CD8-positive, alpha-beta memory T cell (primary cell): ENCODE measurements at regions not wholly inside any gene's neighbourhood (a gene's known extent, or its start where the extent isn't known, plus 50 kb on each side); places are given as distances from the start of the nearest gene placed in this dataset.
"Not testable (repeated sequence)": the region's sequence is repeated elsewhere in the genome, so short reads cannot be mapped to it uniquely, and the experiment has no call there.

Source experiments
- CTCF ChIA-PET: fragments of 350-600 bp; sonication (Branson Sonifier 250); formaldehyde crosslinking; loops from one replicate; lab custom pipeline; 2021; ENCODE audit warnings: antibody characterized with exemption; lab: Charles Lee
- POLR2A ChIA-PET: fragments of 350-600 bp; sonication (Branson Sonifier 250); formaldehyde crosslinking; loops from one replicate; lab custom pipeline; 2021; ENCODE audit warnings: antibody characterized with exemption; lab: Charles Lee
- DNase-seq, 5 donors: peaks; one replicate each; pipeline versions ENCODE4 v3.0.0 to v3.0.0-alpha.2; 2020 to 2022; ENCODE audit warnings: mixed read lengths in 1 of 5
- H3K27ac ChIP-seq: one replicate; pipeline ENCODE4 v1.7.0; 2013; ENCODE audit warnings: low read depth, mild to moderate bottlenecking, low read length, moderate library complexity
- H3K27me3 ChIP-seq: 2 replicates; pipeline ENCODE4 v1.7.0; 2013; ENCODE audit warnings: low read length, mild to moderate bottlenecking; ENCODE audit not compliant: insufficient read depth, poor library complexity, severe bottlenecking
- H3K36me3 ChIP-seq: 2 replicates; pipeline ENCODE4 v1.7.0; 2013; ENCODE audit warnings: mild to moderate bottlenecking, low read length, moderate library complexity; ENCODE audit not compliant: insufficient read depth
- H3K4me1 ChIP-seq: 2 replicates; pipeline ENCODE4 v1.7.0; 2013; ENCODE audit warnings: mild to moderate bottlenecking, low read length, moderate library complexity; ENCODE audit not compliant: insufficient read depth
- H3K4me3 ChIP-seq: 2 replicates; pipeline ENCODE4 v1.7.0; 2013; ENCODE audit warnings: mild to moderate bottlenecking, low read length
- H3K9me3 ChIP-seq: 2 replicates; pipeline ENCODE4 v1.7.0; 2013; ENCODE audit warnings: mild to moderate bottlenecking, low read length
- H3K27ac Mint-ChIP-seq, 8 donors: one replicate each; pipeline ENCODE4 v1.8.0; 2020 to 2021; ENCODE audit warnings: mixed read lengths in 8 of 8, mild to moderate bottlenecking in 6 of 8, inconsistent platforms in 3 of 8, moderate library complexity in 3 of 8
- H3K27me3 Mint-ChIP-seq, 2 donors: one replicate each; pipeline ENCODE4 v1.8.0; 2020 to 2021; ENCODE audit warnings: mixed read lengths in 2 of 2, mild to moderate bottlenecking in 1 of 2, moderate library complexity in 1 of 2
- H3K36me3 Mint-ChIP-seq, 3 donors: one replicate each; pipeline ENCODE4 v1.8.0; 2020 to 2021; ENCODE audit warnings: mixed read lengths in 3 of 3, inconsistent platforms in 1 of 3, mild to moderate bottlenecking in 1 of 3
- H3K4me1 Mint-ChIP-seq, 3 donors: one replicate each; pipeline ENCODE4 v1.8.0; 2020 to 2021; ENCODE audit warnings: mixed read lengths in 3 of 3, inconsistent platforms in 1 of 3, mild to moderate bottlenecking in 1 of 3
- H3K4me3 Mint-ChIP-seq, 7 donors: one replicate each; pipeline ENCODE4 v1.8.0; 2020 to 2021; ENCODE audit warnings: mixed read lengths in 7 of 7, mild to moderate bottlenecking in 6 of 7, moderate library complexity in 4 of 7, inconsistent platforms in 2 of 7
- H3K9me3 Mint-ChIP-seq, 5 donors: one replicate each; pipeline ENCODE4 v1.8.0; 2020 to 2022; ENCODE audit warnings: mixed read lengths in 5 of 5, mild to moderate bottlenecking in 3 of 5, moderate library complexity in 2 of 5, inconsistent platforms in 1 of 5

- CTCF ChIA-PET, H3K4me1 Mint-ChIP-seq, H3K27ac ChIP-seq, POLR2A ChIA-PET, H3K36me3 ChIP-seq, H3K4me1 ChIP-seq, H3K27me3 Mint-ChIP-seq, H3K4me3 ChIP-seq, H3K27ac Mint-ChIP-seq, H3K27me3 ChIP-seq, H3K36me3 Mint-ChIP-seq, H3K9me3 ChIP-seq, DNase-seq, H3K4me3 Mint-ChIP-seq: not testable (repeated sequence)
- peaks cover 8 to 29% (median 11%) of the 10 kb centered on the region in 5 donors for H3K9me3 Mint-ChIP-seq
These were observed 419.5 kb upstream of the LMO3 start for GRCh38 chr12:17025424-17025823.

DNA sequence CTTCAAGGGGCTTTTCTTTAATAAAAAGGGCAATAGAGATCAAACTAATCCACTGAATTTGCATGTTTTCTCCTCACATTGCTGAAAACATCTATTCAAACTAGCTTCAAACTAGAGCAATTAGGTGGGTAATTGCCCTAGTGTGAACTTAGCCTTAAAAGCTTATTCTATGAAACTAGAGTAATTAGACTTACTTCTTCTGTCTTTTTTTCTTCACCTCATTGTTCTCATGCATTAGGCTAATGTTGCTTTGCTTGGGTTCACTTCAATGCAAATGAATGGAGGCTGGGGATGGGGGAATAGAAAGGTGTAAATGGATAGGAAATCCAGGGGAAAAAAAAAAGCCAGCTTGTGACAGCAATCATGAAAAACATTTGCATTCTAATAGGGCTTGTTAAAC, 414.8 kb upstream of the LMO3 start:
- POLR2A ChIA-PET, result no interaction called here
- H3K9me3 Mint-ChIP-seq, result peaks cover 9 to 22% (median 11%) of the 10 kb centered on the region in 5 donors
- no peaks in the 10 kb centered on the region for H3K4me1 Mint-ChIP-seq

GRCh38 chr12:17017402-17017801, 411.4 kb upstream of the LMO3 start:
- no peak for DNase-seq
- H3K27me3 Mint-ChIP-seq, result no peaks in the 10 kb centered on the region
- no peaks in the 10 kb centered on the region for H3K4me1 Mint-ChIP-seq
- H3K4me1 ChIP-seq, result no peaks in the 10 kb centered on the region
- no peak overlapping the region for H3K4me3 ChIP-seq
- POLR2A ChIA-PET, result no interaction called here
- peaks cover 8 to 16% (median 12%) of the 10 kb centered on the region in 5 donors for H3K9me3 Mint-ChIP-seq
- H3K27ac ChIP-seq, result no peak overlapping the region
- no peaks in the 10 kb centered on the region for H3K36me3 Mint-ChIP-seq
- H3K4me3 Mint-ChIP-seq, result no peak overlapping the region
- H3K27ac Mint-ChIP-seq, result no peak overlapping the region
- H3K27me3 ChIP-seq, result no peaks in the 10 kb centered on the region
- H3K36me3 ChIP-seq, result no peaks in the 10 kb centered on the region
- CTCF ChIA-PET, result no interaction called here
- H3K9me3 ChIP-seq, result no peaks in the 10 kb centered on the region

More for the DNA sequence above, 414.8 kb upstream of the LMO3 start:
- no peaks in the 10 kb centered on the region for H3K36me3 Mint-ChIP-seq
- no peaks in the 10 kb centered on the region for H3K9me3 ChIP-seq
- H3K4me3 ChIP-seq, result no peak overlapping the region
- no peak overlapping the region for H3K27ac Mint-ChIP-seq
- H3K36me3 ChIP-seq, result no peaks in the 10 kb centered on the region
- no peaks in the 10 kb centered on the region for H3K27me3 ChIP-seq
- no peak overlapping the region for H3K4me3 Mint-ChIP-seq
- H3K27me3 Mint-ChIP-seq, result no peaks in the 10 kb centered on the region
- no peaks in the 10 kb centered on the region for H3K4me1 ChIP-seq
- CTCF ChIA-PET, result no interaction called here
- no peak for DNase-seq
- no peak overlapping the region for H3K27ac ChIP-seq

DNA sequence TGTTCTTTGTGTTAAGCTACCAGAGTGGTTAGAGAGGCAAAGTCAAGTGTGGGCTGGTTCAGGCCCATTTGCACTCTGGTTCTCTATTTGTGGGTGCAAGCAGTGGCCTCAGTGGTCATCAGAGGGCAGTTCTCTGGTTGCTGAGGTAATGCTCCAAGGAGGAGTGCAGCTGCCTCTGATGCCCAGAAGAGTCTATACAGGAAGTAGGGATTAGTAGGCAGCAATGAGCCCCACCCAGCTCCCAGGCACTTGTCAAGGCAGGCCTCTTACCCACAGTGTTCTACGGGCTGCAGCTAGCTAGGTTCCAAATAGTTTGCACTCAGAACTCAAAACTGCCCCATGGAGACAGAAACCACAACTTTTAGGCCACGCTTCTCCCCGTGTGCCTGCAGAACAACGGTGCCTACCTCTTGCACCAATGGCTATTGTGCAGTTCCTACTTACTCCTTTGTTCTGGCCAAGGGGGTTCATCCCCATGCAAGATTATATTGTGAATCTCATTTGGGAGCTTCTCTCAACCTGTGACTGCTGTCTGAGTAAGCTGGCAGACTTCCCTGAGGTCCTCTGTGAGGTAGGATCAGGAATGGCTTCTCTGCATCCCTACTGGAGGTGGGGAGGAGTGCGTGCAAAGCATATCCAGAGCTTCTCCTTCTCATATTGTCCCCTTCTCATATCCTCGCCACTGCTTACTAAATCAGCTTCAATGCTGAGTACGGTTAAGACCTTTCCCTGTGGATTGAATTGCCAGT, 410.3 kb upstream of the LMO3 start:
- Mint-ChIP-seq H3K36me3 (no peaks in the 10 kb centered on the region), H3K27me3 (no peaks in the 10 kb centered on the region), H3K4me3 (no peak overlapping the region), H3K9me3 (peaks cover 8 to 19% (median 16%) of the 10 kb centered on the region in 5 donors), H3K4me1 (no peaks in the 10 kb centered on the region), H3K27ac (no peak overlapping the region)
- Histone ChIP-seq H3K27me3 (no peaks in the 10 kb centered on the region), H3K4me3 (no peak overlapping the region), H3K36me3 (no peaks in the 10 kb centered on the region), H3K9me3 (no peaks in the 10 kb centered on the region), H3K27ac (no peak overlapping the region), H3K4me1 (no peaks in the 10 kb centered on the region)
- ChIA-PET POLR2A (no interaction called here), CTCF (no interaction called here)
- no peak for DNase-seq

- ChIA-PET CTCF (no interaction called here), POLR2A (no interaction called here)
- no peak for DNase-seq
- Histone ChIP-seq H3K27me3 (no peaks in the 10 kb centered on the region), H3K4me1 (no peaks in the 10 kb centered on the region), H3K4me3 (no peak overlapping the region), H3K27ac (no peak overlapping the region), H3K36me3 (no peaks in the 10 kb centered on the region), H3K9me3 (no peaks in the 10 kb centered on the region)
- no peaks in the 10 kb centered on the region for H3K27me3 Mint-ChIP-seq
- H3K4me3 Mint-ChIP-seq, result no peak overlapping the region
- peaks cover 11 to 19% (median 16%) of the 10 kb centered on the region in 5 donors for H3K9me3 Mint-ChIP-seq
- no peaks in the 10 kb centered on the region for H3K36me3 Mint-ChIP-seq
- H3K4me1 Mint-ChIP-seq, result no peaks in the 10 kb centered on the region
- H3K27ac Mint-ChIP-seq, result no peak overlapping the region
These were observed 409.5 kb upstream of the LMO3 start for GRCh38 chr12:17015501-17015900.

DNA sequence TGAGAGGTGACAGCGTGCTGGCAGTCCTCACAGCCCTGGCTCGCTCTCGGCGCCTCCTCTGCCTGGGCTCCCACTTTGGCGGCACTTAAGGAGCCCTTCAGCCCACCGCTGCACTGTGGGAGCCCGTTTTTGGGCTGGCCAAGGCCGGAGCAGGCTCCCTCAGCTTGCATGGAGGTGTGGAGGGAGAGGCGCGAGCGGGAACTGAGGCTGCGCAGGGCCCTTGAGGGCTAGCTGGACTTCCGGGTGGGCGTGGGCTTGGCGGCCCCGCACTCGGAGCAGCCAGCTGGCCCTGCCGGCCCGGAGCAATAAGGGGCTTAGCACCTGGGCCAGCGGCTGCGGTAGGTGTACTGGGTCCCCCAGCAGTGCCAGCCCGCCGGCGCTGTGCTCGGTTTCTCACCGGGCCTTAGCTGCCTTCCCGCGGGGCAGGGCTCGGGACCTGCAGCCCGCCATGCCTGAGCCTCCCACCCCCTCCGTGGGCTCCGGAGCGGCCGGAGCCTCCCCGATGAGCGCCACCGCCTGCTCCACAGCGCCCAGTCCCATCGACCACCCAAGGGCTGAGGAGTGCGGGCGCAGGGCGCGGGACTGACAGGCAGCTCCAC, 401.6 kb upstream of the LMO3 start:
- CTCF ChIA-PET, H3K4me1 Mint-ChIP-seq, H3K27ac Mint-ChIP-seq, H3K27ac ChIP-seq, H3K36me3 Mint-ChIP-seq, DNase-seq, H3K36me3 ChIP-seq, POLR2A ChIA-PET, H3K4me3 Mint-ChIP-seq, H3K4me3 ChIP-seq, H3K27me3 ChIP-seq, H3K9me3 ChIP-seq, H3K27me3 Mint-ChIP-seq, H3K4me1 ChIP-seq: not testable (repeated sequence)
- H3K9me3 Mint-ChIP-seq, result peaks cover 3 to 21% (median 8%) of the 10 kb centered on the region in 5 donors

DNA sequence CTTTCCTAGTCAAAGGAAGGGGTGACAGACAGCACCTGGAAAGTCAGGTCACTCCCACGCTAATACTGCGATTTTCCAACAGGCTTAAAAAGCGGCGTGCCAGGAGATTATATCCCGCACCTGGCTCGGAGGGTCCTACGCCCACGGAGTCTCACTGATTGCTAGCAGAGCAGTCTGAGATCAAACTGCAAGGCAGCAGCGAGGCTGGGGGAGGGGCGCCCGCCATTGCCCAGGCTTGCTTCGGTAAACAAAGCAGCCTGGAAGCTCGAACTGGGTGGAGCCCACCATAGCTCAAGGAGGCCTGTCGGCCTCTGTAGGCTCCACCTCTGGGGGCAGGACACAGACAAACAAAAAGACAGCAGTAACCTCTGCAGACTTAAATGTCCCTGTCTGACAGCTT, 392.6 kb upstream of the LMO3 start:
- H3K27me3 ChIP-seq, H3K4me1 Mint-ChIP-seq, H3K4me3 Mint-ChIP-seq, H3K36me3 ChIP-seq, H3K4me1 ChIP-seq, H3K27ac ChIP-seq, DNase-seq, H3K4me3 ChIP-seq, H3K36me3 Mint-ChIP-seq, H3K27ac Mint-ChIP-seq, H3K9me3 ChIP-seq, POLR2A ChIA-PET, H3K27me3 Mint-ChIP-seq, CTCF ChIA-PET: not testable (repeated sequence)
- peaks cover 5 to 14% (median 10%) of the 10 kb centered on the region in 5 donors for H3K9me3 Mint-ChIP-seq

GRCh38 chr12:16984484-16984883, 378.5 kb upstream of the LMO3 start:
- Mint-ChIP-seq H3K36me3 (peaks cover 0 to 2% (median 0%) of the 10 kb centered on the region in 3 donors), H3K9me3 (peaks cover 11 to 28% (median 15%) of the 10 kb centered on the region in 5 donors), H3K27me3 (no peaks in the 10 kb centered on the region), H3K27ac (no peak overlapping the region), H3K4me1 (no peaks in the 10 kb centered on the region), H3K4me3 (no peak overlapping the region)
- Histone ChIP-seq H3K27me3 (no peaks in the 10 kb centered on the region), H3K36me3 (no peaks in the 10 kb centered on the region), H3K9me3 (no peaks in the 10 kb centered on the region), H3K4me1 (no peaks in the 10 kb centered on the region), H3K4me3 (no peak overlapping the region), H3K27ac (no peak overlapping the region)
- no peak for DNase-seq
- CTCF ChIA-PET, result no interaction called here
- POLR2A ChIA-PET, result no interaction called here
